GM18511 (cell line): ENCODE measurements at regions not wholly inside any gene's neighbourhood (a gene's known extent, or its start where the extent isn't known, plus 50 kb on each side); places are given as distances from the start of the nearest gene placed in this dataset.
"Not testable (repeated sequence)": the region's sequence is repeated elsewhere in the genome, so short reads cannot be mapped to it uniquely, and the experiment has no call there.

Experiments used
- ATAC-seq: cut with Tn5 transposase; IDR thresholded peaks from one replicate; pipeline ENCODE4 v1.9.1; 2021; ENCODE audit warnings: mild to moderate bottlenecking, moderate library complexity; ENCODE audit not compliant: unreplicated experiment

DNA sequence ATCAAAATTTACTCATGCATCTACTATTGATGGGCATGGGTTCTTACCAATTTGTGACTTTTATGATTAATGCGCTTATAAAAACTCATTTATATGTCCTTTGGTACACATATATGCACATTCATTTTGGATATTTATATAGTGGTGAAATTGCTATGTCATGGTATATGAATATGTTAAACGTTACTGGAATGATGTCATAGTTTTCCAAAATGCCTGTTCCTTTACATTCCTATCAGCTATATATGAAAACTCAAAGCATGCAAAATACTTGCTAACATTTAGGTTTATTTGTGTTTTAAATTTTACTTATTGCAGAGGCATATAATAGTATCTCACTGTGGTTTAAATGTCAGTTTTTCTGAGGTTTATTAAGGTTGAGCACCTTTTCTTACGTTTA, 1403.1 kb downstream of the HACE1 start:
- ATAC-seq = no peak

DNA sequence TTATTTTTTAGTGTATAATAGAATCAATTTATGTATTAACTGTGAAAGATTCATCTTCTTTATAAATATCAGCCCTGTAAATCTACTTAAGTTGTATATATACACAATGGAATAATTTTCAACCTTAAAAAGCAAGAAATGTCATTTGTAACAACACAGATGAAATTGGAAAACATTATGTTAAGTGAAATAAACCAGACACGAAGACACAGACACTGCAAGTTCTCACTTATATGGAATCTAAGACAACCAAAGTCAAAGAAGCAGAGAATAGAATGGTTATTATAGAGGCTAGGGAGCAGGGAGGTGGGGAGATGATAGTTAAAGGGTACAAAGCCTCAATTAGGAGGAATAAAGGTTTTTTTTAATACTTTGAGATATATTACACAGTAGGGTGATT, 1404.4 kb downstream of the HACE1 start:
- no peak for ATAC-seq

DNA sequence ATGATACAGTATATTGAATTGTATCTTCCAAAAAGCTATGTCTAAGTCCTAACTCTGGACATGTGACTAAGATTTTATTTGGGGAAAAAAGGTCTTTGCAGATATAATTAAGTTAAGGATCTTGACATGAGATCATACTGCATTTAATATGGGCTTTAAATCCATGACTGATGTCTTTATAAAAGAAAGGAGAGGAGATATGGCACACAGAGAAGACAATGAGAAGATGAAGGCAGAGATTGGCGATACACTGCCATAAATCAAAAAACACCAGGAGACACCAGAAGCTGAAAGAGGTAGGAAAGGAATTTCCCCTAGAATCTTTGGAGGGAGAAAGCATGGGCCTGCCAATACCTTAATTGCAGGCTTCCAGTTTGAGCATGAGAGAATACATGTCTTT, 1450.2 kb downstream of the HACE1 start:
- no peak for ATAC-seq

- no peak for ATAC-seq
Measured at GRCh38 chr6:103405321-103405720, 1454.4 kb downstream of the HACE1 start.

- ATAC-seq = no peak
Measured at GRCh38 chr6:103404799-103405198, 1454.9 kb downstream of the HACE1 start.

GRCh38 chr6:103396768-103397167, 1463.0 kb downstream of the HACE1 start:
- no peak for ATAC-seq

- ATAC-seq = no peak
Measured at GRCh38 chr6:103379272-103379671, 1480.4 kb downstream of the HACE1 start.

GRCh38 chr6:103367212-103367611, 1492.5 kb downstream of the HACE1 start:
- ATAC-seq = no peak

GRCh38 chr6:103356531-103356930, 1503.2 kb downstream of the HACE1 start:
- ATAC-seq = no peak

GRCh38 chr6:103344554-103345163, 1515.1 kb downstream of the HACE1 start:
- no peak for ATAC-seq

GRCh38 chr6:103335412-103335811, 1524.3 kb downstream of the HACE1 start:
- ATAC-seq = no peak

GRCh38 chr6:103326760-103327757, 1532.7 kb downstream of the HACE1 start:
- ATAC-seq = no peak

- ATAC-seq = no peak
Measured at GRCh38 chr6:103313432-103313831, 1546.3 kb downstream of the HACE1 start.

GRCh38 chr6:103294376-103294775, 1565.3 kb downstream of the HACE1 start:
- ATAC-seq = not testable (repeated sequence)

DNA sequence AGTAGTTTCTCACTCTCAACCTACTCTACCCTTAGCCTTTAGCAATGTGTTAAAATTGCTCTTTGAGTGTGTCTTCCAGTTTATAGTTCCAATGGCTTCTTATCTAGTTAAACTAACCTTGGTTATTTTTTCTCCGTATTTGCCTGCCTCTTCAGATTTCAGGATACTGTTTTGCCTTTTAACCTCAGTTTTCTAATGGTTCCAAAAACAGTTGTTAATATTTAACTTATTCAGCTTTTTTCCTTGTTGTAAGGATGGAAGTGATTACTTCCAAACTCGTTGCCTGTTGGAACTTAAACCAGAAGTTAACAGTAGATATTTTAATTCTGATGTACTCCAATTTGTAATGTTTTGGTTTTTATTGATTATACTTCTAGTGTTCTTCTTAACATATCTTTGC, 1574.9 kb downstream of the HACE1 start:
- ATAC-seq = no peak

GRCh38 chr6:103280417-103280816, 1579.3 kb downstream of the HACE1 start:
- no peak for ATAC-seq

GRCh38 chr6:103277936-103278335, 1581.8 kb downstream of the HACE1 start:
- ATAC-seq = no peak

- ATAC-seq = no peak
Measured at GRCh38 chr6:103273048-103273447, 1586.7 kb downstream of the HACE1 start.

DNA sequence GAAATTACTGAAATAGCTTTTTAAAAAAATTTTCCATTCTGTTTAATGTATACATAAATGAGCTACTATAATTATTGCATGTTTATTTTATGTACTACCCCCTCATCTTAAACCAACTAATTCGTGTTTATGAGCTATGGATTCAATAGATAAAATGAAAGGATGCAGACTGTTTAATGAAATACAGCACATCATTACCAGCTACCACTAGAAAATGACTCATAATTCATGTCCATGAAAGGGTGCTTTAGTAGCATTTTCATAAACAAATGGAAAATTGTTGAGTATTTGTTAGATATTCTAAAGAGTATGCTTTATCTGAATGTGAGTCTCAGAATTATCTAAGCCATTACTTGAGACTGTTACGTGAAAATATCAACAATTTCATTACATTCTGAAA, 1590.1 kb downstream of the HACE1 start:
- ATAC-seq = no peak

- ATAC-seq = no peak
Measured at GRCh38 chr6:103268335-103268734, 1591.4 kb downstream of the HACE1 start.

- no peak for ATAC-seq
Measured at GRCh38 chr6:103264020-103264419, 1595.7 kb downstream of the HACE1 start.

- ATAC-seq = no peak
Measured at GRCh38 chr6:103255132-103255531, 1604.6 kb downstream of the HACE1 start.
